Vagina (tissue), 2 donors: ENCODE measurements at regions not wholly inside any gene's neighbourhood (a gene's known extent, or its start where the extent isn't known, plus 50 kb on each side); places are given as distances from the start of the nearest gene placed in this dataset.
"Not testable (repeated sequence)": the region's sequence is repeated elsewhere in the genome, so short reads cannot be mapped to it uniquely, and the experiment has no call there.

ENCODE experiments used
- DNase-seq, 2 donors: peaks; one replicate each; pipeline ENCODE4 v3.0.0-alpha.2; 2017; ENCODE audit errors: extremely low spot score in 2 of 2
- H3K27ac ChIP-seq: fragments of 200-600 bp; sonication (generic); one replicate; pipeline ENCODE4 v1.5.1; 2019
- H3K27me3 ChIP-seq: fragments of 200-600 bp; sonication (generic); one replicate; pipeline ENCODE4 v1.5.1; 2019
- H3K36me3 ChIP-seq, 2 donors: fragments of 200-600 bp; sonication (generic); one replicate each; pipeline ENCODE4 v1.5.1; 2017 to 2019
- H3K4me1 ChIP-seq: fragments of 200-600 bp; sonication (generic); one replicate; pipeline ENCODE4 v1.5.1; 2019
- H3K4me3 ChIP-seq, 2 donors: fragments of 200-600 bp; sonication (generic); 1 replicate in 1 of 2; 2 replicates in 1 of 2; pipeline ENCODE4 v1.5.1; 2016 to 2019
- H3K9me3 ChIP-seq: fragments of 200-600 bp; sonication (generic); one replicate; pipeline ENCODE4 v1.5.1; 2019
- POLR2A ChIP-seq, 2 donors: fragments of 450-650 bp; IDR thresholded peaks; one replicate each; pipeline ENCODE4 v1.6.1; 2017; ENCODE audit warnings: antibody characterized with exemption in 2 of 2, mild to moderate bottlenecking in 2 of 2, moderate library complexity in 2 of 2
- POLR2AphosphoS5 ChIP-seq, 2 donors: sonication (generic); formaldehyde crosslinking; IDR thresholded peaks; one replicate each; pipeline ENCODE4 v1.9.0; 2017; ENCODE audit warnings: antibody characterized with exemption in 2 of 2, mild to moderate bottlenecking in 2 of 2, low read depth in 1 of 2; ENCODE audit not compliant: insufficient read depth in 1 of 2
- intact Hi-C: fragments of 100-400 bp; cut with DNase I; formaldehyde crosslinking; loops from one replicate; pipeline ENCODE4 v1.15.1; 2023
- TF ChIP-seq, protein P1 (sequence below), 3 experiments: fragments of 450-650 bp in 2 of 3; fragments of 200-600 bp in 1 of 3; sonication (generic) in 1 of 3; IDR thresholded peaks; one replicate each; pipeline ENCODE4 v1.5.1; 2017 to 2019; ENCODE audit warnings: antibody characterized with exemption in 3 of 3, mild to moderate bottlenecking in 2 of 3, moderate library complexity in 2 of 3

DNA sequence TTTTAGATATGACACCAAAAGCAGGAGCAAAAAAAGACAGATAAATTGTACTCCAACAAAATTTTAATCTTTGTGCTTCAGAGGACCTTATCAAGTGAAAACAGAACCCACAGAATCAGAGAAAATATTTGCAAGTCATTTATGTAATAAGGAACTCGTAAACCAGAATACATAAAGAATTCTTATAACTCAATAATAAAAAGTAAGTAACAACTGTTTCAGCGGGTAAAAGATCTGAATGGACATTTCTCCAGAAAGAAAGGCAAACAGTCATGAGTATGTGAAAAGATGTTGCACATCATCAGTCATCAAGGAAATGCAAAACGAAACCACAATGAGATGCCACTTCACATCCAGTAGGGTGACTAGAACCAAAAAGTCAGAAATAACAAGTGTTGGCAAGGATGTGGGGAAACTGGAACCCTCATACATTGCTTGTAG, 167.7 kb upstream of the KCTD7 start:
- no peak for DNase-seq
- Histone ChIP-seq H3K4me1 (no peaks in the 10 kb centered on the region), H3K4me3 (no peak overlapping the region), H3K9me3 (no peaks in the 10 kb centered on the region), H3K27ac (no peak overlapping the region), H3K36me3 (no peaks in the 10 kb centered on the region), H3K27me3 (no peaks in the 10 kb centered on the region)
- no peak for TF ChIP-seq POLR2A (IDR thresholded peaks at IDR 0.05)
- no peak for TF ChIP-seq POLR2AphosphoS5 (IDR thresholded peaks at IDR 0.05; ENCODE audit: insufficient read depth in 1 of 2, low read depth in 1 of 2)
- TF ChIP-seq, protein P1, sequence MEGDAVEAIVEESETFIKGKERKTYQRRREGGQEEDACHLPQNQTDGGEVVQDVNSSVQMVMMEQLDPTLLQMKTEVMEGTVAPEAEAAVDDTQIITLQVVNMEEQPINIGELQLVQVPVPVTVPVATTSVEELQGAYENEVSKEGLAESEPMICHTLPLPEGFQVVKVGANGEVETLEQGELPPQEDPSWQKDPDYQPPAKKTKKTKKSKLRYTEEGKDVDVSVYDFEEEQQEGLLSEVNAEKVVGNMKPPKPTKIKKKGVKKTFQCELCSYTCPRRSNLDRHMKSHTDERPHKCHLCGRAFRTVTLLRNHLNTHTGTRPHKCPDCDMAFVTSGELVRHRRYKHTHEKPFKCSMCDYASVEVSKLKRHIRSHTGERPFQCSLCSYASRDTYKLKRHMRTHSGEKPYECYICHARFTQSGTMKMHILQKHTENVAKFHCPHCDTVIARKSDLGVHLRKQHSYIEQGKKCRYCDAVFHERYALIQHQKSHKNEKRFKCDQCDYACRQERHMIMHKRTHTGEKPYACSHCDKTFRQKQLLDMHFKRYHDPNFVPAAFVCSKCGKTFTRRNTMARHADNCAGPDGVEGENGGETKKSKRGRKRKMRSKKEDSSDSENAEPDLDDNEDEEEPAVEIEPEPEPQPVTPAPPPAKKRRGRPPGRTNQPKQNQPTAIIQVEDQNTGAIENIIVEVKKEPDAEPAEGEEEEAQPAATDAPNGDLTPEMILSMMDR (IDR thresholded peaks at IDR 0.05), result no peak
- intact Hi-C loops, result no loop called here

DNA sequence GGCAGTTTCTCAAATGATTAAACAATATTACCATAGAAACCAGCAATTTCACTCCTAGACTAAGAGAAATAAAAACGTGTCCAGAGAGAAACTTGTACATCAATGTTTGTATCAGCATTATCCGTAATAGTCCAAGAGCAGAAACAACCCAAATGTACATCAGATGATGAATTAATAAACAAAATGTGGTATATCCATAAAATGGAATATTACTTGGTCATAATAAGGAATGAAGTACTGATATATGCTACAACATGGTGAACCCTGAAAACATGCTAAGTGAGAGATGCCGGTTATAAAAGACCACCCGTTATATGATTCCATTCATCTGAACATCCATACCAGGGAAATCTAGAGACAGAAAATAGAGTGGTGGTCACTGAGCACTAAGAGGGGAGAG, 167.3 kb upstream of the KCTD7 start:
- H3K36me3 ChIP-seq, H3K9me3 ChIP-seq, DNase-seq, H3K27ac ChIP-seq, H3K27me3 ChIP-seq, H3K4me3 ChIP-seq, H3K4me1 ChIP-seq, intact Hi-C loops: not testable (repeated sequence)

DNA sequence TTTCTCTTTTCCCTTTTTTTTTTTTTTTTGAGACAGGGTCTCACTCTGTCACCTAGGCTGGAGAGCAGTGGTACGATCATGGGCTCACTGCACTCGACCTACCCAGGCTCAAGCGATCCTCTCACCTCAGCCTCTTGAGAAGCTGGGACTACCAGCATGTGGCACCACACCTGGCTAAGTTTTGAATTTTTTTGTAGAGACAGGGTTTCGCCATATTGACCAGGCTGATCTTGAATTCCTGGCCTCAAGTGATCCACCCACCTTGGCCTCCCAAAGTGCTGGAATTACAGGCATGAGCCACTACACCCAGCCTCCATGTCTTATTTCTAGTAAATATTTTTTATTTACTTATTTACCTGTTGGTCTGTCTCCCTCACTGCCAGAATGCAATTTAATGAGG, 165.8 kb upstream of the KCTD7 start:
- H3K4me1 ChIP-seq, H3K27me3 ChIP-seq, H3K36me3 ChIP-seq, intact Hi-C loops, H3K9me3 ChIP-seq, H3K4me3 ChIP-seq, DNase-seq, H3K27ac ChIP-seq: not testable (repeated sequence)

DNA sequence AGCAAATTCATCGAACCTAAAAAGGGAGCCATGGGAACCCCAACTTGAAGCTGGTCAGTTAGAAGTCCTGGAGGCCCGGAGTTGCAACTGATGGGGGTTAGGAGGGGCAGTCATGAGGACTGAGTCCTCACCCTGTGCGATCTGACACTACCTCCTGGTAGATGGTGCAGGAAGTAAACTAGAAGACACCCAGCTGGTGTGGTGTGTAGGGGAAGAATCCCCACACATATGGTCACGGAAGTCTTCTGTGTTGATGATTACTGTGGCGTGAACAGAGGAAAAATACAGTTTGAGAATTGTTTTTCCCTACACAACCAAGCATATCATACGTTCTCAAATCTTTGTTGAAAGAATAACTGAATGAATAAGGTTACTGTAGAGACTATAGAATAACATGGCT, 164.6 kb upstream of the KCTD7 start:
- no peaks in the 10 kb centered on the region for H3K27me3 ChIP-seq
- H3K9me3 ChIP-seq, result no peaks in the 10 kb centered on the region
- H3K27ac ChIP-seq, result no peak overlapping the region
- no peak overlapping the region for H3K4me3 ChIP-seq
- intact Hi-C loops, result no loop called here
- H3K4me1 ChIP-seq, result no peaks in the 10 kb centered on the region
- no peak for DNase-seq
- H3K36me3 ChIP-seq, result no peaks in the 10 kb centered on the region
- no peak for TF ChIP-seq POLR2A (IDR thresholded peaks at IDR 0.05)
- no peak for TF ChIP-seq POLR2AphosphoS5 (IDR thresholded peaks at IDR 0.05; ENCODE audit: insufficient read depth in 1 of 2, low read depth in 1 of 2)
- TF ChIP-seq, protein P1 (IDR thresholded peaks at IDR 0.05), result no peak

DNA sequence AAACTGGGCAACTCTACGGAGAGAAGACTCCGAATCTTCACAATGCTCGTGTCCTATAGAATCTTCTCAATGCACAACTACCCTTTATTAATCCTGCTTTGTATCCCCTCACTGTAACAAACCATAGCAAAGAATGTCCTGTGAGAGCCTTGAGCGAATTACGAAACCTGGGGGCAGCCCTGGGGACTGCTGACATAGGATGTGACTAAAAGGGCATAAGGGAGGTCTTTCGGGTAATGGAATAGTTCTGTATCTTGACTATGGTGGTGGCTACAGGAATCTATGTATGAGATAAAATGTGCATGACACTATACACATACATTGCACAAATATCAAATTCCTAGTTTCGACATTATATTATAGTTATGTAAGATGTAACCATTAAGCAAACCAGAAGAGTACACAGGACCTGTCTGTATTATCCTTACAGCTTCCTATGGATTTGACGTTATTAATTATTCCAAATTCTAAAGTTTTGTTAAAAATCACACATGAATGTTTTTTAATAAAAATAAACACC, 162.5 kb upstream of the KCTD7 start:
- Histone ChIP-seq H3K4me3 (no peak overlapping the region), H3K36me3 (no peaks in the 10 kb centered on the region), H3K27me3 (no peaks in the 10 kb centered on the region), H3K4me1 (no peaks in the 10 kb centered on the region), H3K27ac (no peak overlapping the region), H3K9me3 (no peaks in the 10 kb centered on the region)
- TF ChIP-seq, protein P1 (IDR thresholded peaks at IDR 0.05), result no peak
- TF ChIP-seq POLR2AphosphoS5 (IDR thresholded peaks at IDR 0.05; ENCODE audit: insufficient read depth in 1 of 2, low read depth in 1 of 2) (no peak), POLR2A (IDR thresholded peaks at IDR 0.05) (no peak)
- intact Hi-C loops, result no loop called here
- DNase-seq, result no peak

GRCh38 chr7:66467887-66468286, 160.8 kb upstream of the KCTD7 start:
- intact Hi-C loops, result no loop called here
- H3K27ac ChIP-seq, result no peak overlapping the region
- no peak for DNase-seq
- H3K36me3 ChIP-seq, result no peaks in the 10 kb centered on the region
- H3K4me3 ChIP-seq, result no peak overlapping the region
- H3K9me3 ChIP-seq, result no peaks in the 10 kb centered on the region
- H3K27me3 ChIP-seq, result no peaks in the 10 kb centered on the region
- no peaks in the 10 kb centered on the region for H3K4me1 ChIP-seq
- TF ChIP-seq POLR2A (IDR thresholded peaks at IDR 0.05) (no peak), POLR2AphosphoS5 (IDR thresholded peaks at IDR 0.05; ENCODE audit: insufficient read depth in 1 of 2, low read depth in 1 of 2) (no peak)
- TF ChIP-seq, protein P1 (IDR thresholded peaks at IDR 0.05), result no peak

GRCh38 chr7:66473064-66473463, 155.6 kb upstream of the KCTD7 start:
- not testable (repeated sequence) for DNase-seq

More at GRCh38 chr7:66473064-66473463, 155.6 kb upstream of the KCTD7 start:
- H3K27ac ChIP-seq, H3K36me3 ChIP-seq, intact Hi-C loops, H3K27me3 ChIP-seq, H3K4me1 ChIP-seq, H3K4me3 ChIP-seq, H3K9me3 ChIP-seq: not testable (repeated sequence)
